Spleen (tissue), 7 donors: ENCODE measurements at regions not wholly inside any gene's neighbourhood (a gene's known extent, or its start where the extent isn't known, plus 50 kb on each side); places are given as distances from the start of the nearest gene placed in this dataset.

Experiments used
- POLR2A ChIP-seq, 3 donors: fragments of 450-650 bp; IDR thresholded peaks; one replicate each; pipeline ENCODE4 v1.5.1; 2017; ENCODE audit warnings: antibody characterized with exemption in 3 of 3, mild to moderate bottlenecking in 1 of 3
- TF ChIP-seq, protein P1 (sequence below), 11 experiments: fragments of 200-600 bp in 7 of 11; fragments of 450-650 bp in 4 of 11; sonication (generic) in 4 of 11; IDR thresholded peaks in 8 of 11; conservative IDR thresholded peaks in 3 of 11; 1 replicate in 7 of 11; 2 replicates in 4 of 11; pipeline versions ENCODE4 v1.4.0 to v1.8.0; 2016 to 2021; ENCODE audit warnings: antibody characterized with exemption in 11 of 11, inconsistent platforms in 4 of 11, mild to moderate bottlenecking in 1 of 11
- donor health status: DM: no; HTN: no; CAD: no; lungs with moderate emphysema.
- donor health status: DM: no; HTN: no; CAD: no.
- donor health status: DM: no; HTN: no; CAD: no.

DNA sequence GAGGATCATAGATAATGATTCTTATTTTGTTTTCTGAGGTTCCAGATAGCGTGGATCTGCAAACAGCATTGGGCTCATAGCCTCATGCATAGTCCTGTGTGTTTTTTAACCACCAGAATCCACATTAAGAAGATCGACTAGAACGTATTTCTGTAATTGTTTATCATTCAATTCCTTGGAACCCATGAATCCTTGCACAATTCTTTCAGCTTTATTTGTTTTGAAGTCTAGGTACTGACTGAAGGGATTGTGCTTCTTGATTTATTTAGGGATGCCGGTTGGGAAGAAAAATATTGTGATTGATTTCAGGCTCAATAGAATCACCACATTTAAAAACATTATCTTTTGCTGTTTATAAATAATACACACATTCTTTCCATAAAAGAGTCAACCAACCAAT, 314.6 kb upstream of the ZNF717 start:
- TF ChIP-seq, protein P1, sequence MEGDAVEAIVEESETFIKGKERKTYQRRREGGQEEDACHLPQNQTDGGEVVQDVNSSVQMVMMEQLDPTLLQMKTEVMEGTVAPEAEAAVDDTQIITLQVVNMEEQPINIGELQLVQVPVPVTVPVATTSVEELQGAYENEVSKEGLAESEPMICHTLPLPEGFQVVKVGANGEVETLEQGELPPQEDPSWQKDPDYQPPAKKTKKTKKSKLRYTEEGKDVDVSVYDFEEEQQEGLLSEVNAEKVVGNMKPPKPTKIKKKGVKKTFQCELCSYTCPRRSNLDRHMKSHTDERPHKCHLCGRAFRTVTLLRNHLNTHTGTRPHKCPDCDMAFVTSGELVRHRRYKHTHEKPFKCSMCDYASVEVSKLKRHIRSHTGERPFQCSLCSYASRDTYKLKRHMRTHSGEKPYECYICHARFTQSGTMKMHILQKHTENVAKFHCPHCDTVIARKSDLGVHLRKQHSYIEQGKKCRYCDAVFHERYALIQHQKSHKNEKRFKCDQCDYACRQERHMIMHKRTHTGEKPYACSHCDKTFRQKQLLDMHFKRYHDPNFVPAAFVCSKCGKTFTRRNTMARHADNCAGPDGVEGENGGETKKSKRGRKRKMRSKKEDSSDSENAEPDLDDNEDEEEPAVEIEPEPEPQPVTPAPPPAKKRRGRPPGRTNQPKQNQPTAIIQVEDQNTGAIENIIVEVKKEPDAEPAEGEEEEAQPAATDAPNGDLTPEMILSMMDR (IDR thresholded peaks at IDR 0.05 in 8 of 11, conservative IDR thresholded peaks at IDR 0.05 in 3 of 11), result no peak
- TF ChIP-seq POLR2A (IDR thresholded peaks at IDR 0.05), result no peak
